GM12878 (cell line): ENCODE measurements at regions not wholly inside any gene's neighbourhood (a gene's known extent, or its start where the extent isn't known, plus 50 kb on each side); places are given as distances from the start of the nearest gene placed in this dataset.

Experiments used
- ATAC-seq: fragments of 200-7000 bp; cut with Tn5 transposase; 3 replicates; pipeline ENCODE4 v1.9.1; 2020; ENCODE audit warnings: mild to moderate bottlenecking, moderate library complexity
- BruUV-seq: library from RNA; stranded (reverse); fragments of 400-500 nt; replicated peaks from 2 replicates; lab custom pipeline; 2021; lab: Mats Ljungman, UMichigan
- CTCF ChIA-PET: fragments of 300-600 bp; sonication (Branson Sonifier 250); formaldehyde crosslinking; extraction: SDS; loops from one replicate; lab custom pipeline; 2021; ENCODE audit warnings: inconsistent platforms; lab: Yijun Ruan, JAX
- POLR2A ChIA-PET: fragments of 350-600 bp; formaldehyde crosslinking; extraction: SDS; loops from one replicate; lab custom pipeline; 2021; ENCODE audit warnings: inconsistent platforms; lab: Charles Lee
- RAD21 ChIA-PET: fragments of 300-600 bp; sonication (Branson Sonifier 250); formaldehyde crosslinking; loops from one replicate; lab custom pipeline; 2023; ENCODE audit warnings: antibody characterized with exemption; ENCODE audit not compliant: unreplicated experiment; lab: Charles Lee
- SMC1A ChIA-PET: fragments of 300-600 bp; sonication (Branson Sonifier 250); formaldehyde crosslinking; loops from one replicate; lab custom pipeline; 2023; ENCODE audit not compliant: unreplicated experiment, uncharacterized antibody; lab: Charles Lee
- DNase-seq: peaks from one replicate; pipeline ENCODE4 v3.0.0-alpha.2; 2011; ENCODE audit warnings: low read depth, low spot score
- FAIRE-seq: peaks from 3 replicates; lab custom pipeline; 2011; peaks lifted over from hg19 to GRCh38; lab: Jason Lieb, UNC
- H2AFZ ChIP-seq: 2 replicates; pipeline ENCODE4 v1.6.0; 2011; ENCODE audit warnings: low read depth, low read length, control low read depth; ENCODE audit not compliant: control insufficient read depth
- H3K27ac ChIP-seq: 2 replicates; pipeline ENCODE4 v1.5.1; 2011; ENCODE audit warnings: control low read depth; ENCODE audit not compliant: control insufficient read depth, insufficient read depth
- H3K27me3 ChIP-seq, 2 experiments: replicated peaks in 1 of 2; 2 replicates each; pipeline versions ENCODE4 v1.6.0 to v1.6.1; 2011; ENCODE audit warnings: low read length in 1 of 2; ENCODE audit not compliant: control insufficient read depth in 2 of 2, insufficient read depth in 2 of 2
- H3K36me3 ChIP-seq, 2 experiments: 2 replicates each; pipeline ENCODE4 v1.5.1; 2011; ENCODE audit warnings: low read length in 1 of 2; ENCODE audit not compliant: control insufficient read depth in 2 of 2, insufficient read depth in 2 of 2
- H3K4me1 ChIP-seq: 2 replicates; pipeline ENCODE4 v1.6.1; 2011; ENCODE audit warnings: mild to moderate bottlenecking, low read length, moderate library complexity, mixed read lengths; ENCODE audit not compliant: control insufficient read depth, insufficient read depth
- H3K4me2 ChIP-seq: 2 replicates; pipeline ENCODE4 v1.6.0; 2011; ENCODE audit warnings: control low read depth; ENCODE audit not compliant: control insufficient read depth, insufficient read depth
- H3K4me3 ChIP-seq: fragments of 200-600 bp; sonication (generic); 2 replicates; pipeline ENCODE4 v1.5.1; 2016
- H3K79me2 ChIP-seq: 2 replicates; pipeline ENCODE4 v1.6.0; 2011; ENCODE audit warnings: low read length; ENCODE audit not compliant: control insufficient read depth, insufficient read depth
- H3K9ac ChIP-seq: 2 replicates; pipeline ENCODE4 v1.8.0; 2011; ENCODE audit warnings: low read length, control low read depth, mixed read lengths; ENCODE audit not compliant: control insufficient read depth, insufficient read depth
- H3K9me3 ChIP-seq: replicated peaks from 3 replicates; pipeline ENCODE4 v1.5.1; 2011; ENCODE audit warnings: mild to moderate bottlenecking, low read length; ENCODE audit not compliant: control insufficient read depth, insufficient read depth
- H4K20me1 ChIP-seq: 2 replicates; pipeline ENCODE4 v1.6.0; 2011; ENCODE audit not compliant: control insufficient read depth, insufficient read depth
- CEBPZ ChIP-seq: fragments of 150-350 bp; IDR thresholded peaks from 2 replicates; pipeline ENCODE4 v1.6.1; 2016; ENCODE audit warnings: low read depth, low read length
- CHD4 ChIP-seq: fragments of 200-600 bp; sonication (generic); IDR thresholded peaks from 2 replicates; pipeline ENCODE4 v1.6.1; 2016; ENCODE audit warnings: mild to moderate bottlenecking
- E4F1 ChIP-seq: fragments of 450-650 bp; IDR thresholded peaks from 2 replicates; pipeline ENCODE4 v1.6.1; 2018; ENCODE audit warnings: borderline replicate concordance, mild to moderate bottlenecking; ENCODE audit not compliant: partially characterized antibody
- EZH2 ChIP-seq: IDR thresholded peaks from 2 replicates; pipeline ENCODE4 v1.6.1; 2012; ENCODE audit warnings: low read depth, mild to moderate bottlenecking, control low read depth, inconsistent platforms, low read length, borderline replicate concordance; ENCODE audit not compliant: control insufficient read depth
- FOS ChIP-seq: IDR thresholded peaks from 3 replicates; pipeline ENCODE4 v1.6.1; 2011; ENCODE audit warnings: borderline replicate concordance; ENCODE audit not compliant: insufficient read length; ENCODE audit errors: extremely low read depth
- GABPA ChIP-seq: IDR thresholded peaks from 2 replicates; pipeline ENCODE4 v1.6.1; 2014; ENCODE audit warnings: antibody characterized with exemption, low read depth, mild to moderate bottlenecking, inconsistent platforms
- HDAC2 ChIP-seq: fragments of 200-600 bp; sonication (generic); IDR thresholded peaks from 2 replicates; pipeline ENCODE4 v1.6.1; 2017
- JUNB ChIP-seq: IDR thresholded peaks from 2 replicates; pipeline ENCODE4 v1.6.1; 2016; ENCODE audit warnings: antibody characterized with exemption, mild to moderate bottlenecking
- MXI1 ChIP-seq: fragments of 150-350 bp; IDR thresholded peaks from 2 replicates; pipeline ENCODE4 v1.6.1; 2011; ENCODE audit warnings: low read depth, mild to moderate bottlenecking, inconsistent platforms, low read length, improper control_type of control experiment
- NFYA ChIP-seq: IDR thresholded peaks from 2 replicates; pipeline ENCODE4 v1.6.1; 2011; ENCODE audit warnings: low read depth, mild to moderate bottlenecking, low read length, improper control_type of control experiment, borderline replicate concordance
- RAD51 ChIP-seq: fragments of 450-650 bp; IDR thresholded peaks from 2 replicates; pipeline ENCODE4 v1.6.1; 2016; ENCODE audit warnings: moderate library complexity, mild to moderate bottlenecking, inconsistent platforms
- SUPT20H ChIP-seq: IDR thresholded peaks from 2 replicates; pipeline ENCODE4 v1.6.1; 2011; ENCODE audit warnings: low read depth, mild to moderate bottlenecking, low read length, moderate library complexity, borderline replicate concordance; ENCODE audit not compliant: control insufficient read depth
- YBX1 ChIP-seq: fragments of 450-650 bp; IDR thresholded peaks from 2 replicates; pipeline ENCODE4 v1.6.1; 2016; ENCODE audit warnings: antibody characterized with exemption
- YY1 ChIP-seq: IDR thresholded peaks from 2 replicates; pipeline ENCODE4 v1.6.1; 2011; ENCODE audit warnings: low read depth, mild to moderate bottlenecking, low read length
- ZNF217 ChIP-seq: fragments of 450-650 bp; IDR thresholded peaks from 2 replicates; pipeline ENCODE4 v1.6.1; 2017; ENCODE audit warnings: antibody characterized with exemption, mild to moderate bottlenecking
- WGBS: methylation state at CpG from one replicate; pipeline ENCODE4 v1.1.6; 2016; ENCODE audit warnings: low lambda C conversion rate; ENCODE audit not compliant: insufficient replicate concordance, insufficient coverage; ENCODE audit errors: missing lambda C conversion rate; 5-methylcytosine and 5-hydroxymethylcytosine counted together
- in situ Hi-C: fragments of 300-500 bp; cut with MboI; formaldehyde crosslinking; loops from 9 replicates; pipeline ENCODE4 v1.14.3; 2018; ENCODE audit warnings: mixed read lengths
- intact Hi-C: fragments of 100-400 bp; cut with micrococcal nuclease; formaldehyde crosslinking; loops from one replicate; pipeline ENCODE4 v1.14.2; 2022; ENCODE audit not compliant: unreplicated experiment

GRCh38 chr9:7376833-7377232 lies 422.7 kb downstream of the DMAC1 start (continued):
- TF ChIP-seq E4F1 = no peak
- TF ChIP-seq NFYA = no peak
- no peak for TF ChIP-seq SUPT20H
- no peak for TF ChIP-seq CHD4
- TF ChIP-seq ZNF217 = no peak
- no peak for TF ChIP-seq GABPA
- TF ChIP-seq, all 136 proteins: peak for 0

- no peak overlapping the region for H3K27ac ChIP-seq
- no peaks in the 10 kb centered on the region for H3K9me3 ChIP-seq
- no peaks in the 10 kb centered on the region for H3K4me1 ChIP-seq
- ATAC-seq (no peak), FAIRE-seq (no peak), DNase-seq (no peak)
- WGBS = 10% methylated on average over 2 of the region's 2 CpGs
- no peak for TF ChIP-seq HDAC2
- TF ChIP-seq EZH2 = no peak
- no peak for TF ChIP-seq YY1
- TF ChIP-seq CEBPZ = no peak
- no peak for TF ChIP-seq RAD51
- no peak for TF ChIP-seq FOS
- TF ChIP-seq YBX1 = no peak
- no peak for TF ChIP-seq JUNB
- no peak for TF ChIP-seq NFYA
- no peak for TF ChIP-seq MXI1
- no peaks in the 10 kb centered on the region for H3K27me3 ChIP-seq
- CTCF ChIA-PET = interaction anchor here (1.1 to 1.2 kb wide), 2 partner anchors 14 to 142 kb away, joined by 3 read pairs; no protein-coding TSS in a partner anchor
- intact Hi-C loops (no loop called here), in situ Hi-C loops (no loop called here)
- SMC1A ChIA-PET = no interaction called here
- H3K36me3 ChIP-seq = no peaks in the 10 kb centered on the region
- H3K4me3 ChIP-seq = no peak overlapping the region
- no peaks in the 10 kb centered on the region for H3K79me2 ChIP-seq
- H3K9ac ChIP-seq = no peak overlapping the region
- H2AFZ ChIP-seq = no peak overlapping the region
- POLR2A ChIA-PET = interaction anchor here (0.8 to 1.3 kb wide), 2 partner anchors 9 to 29 kb away, joined by 3 read pairs; no protein-coding TSS in a partner anchor
- RAD21 ChIA-PET = interaction anchor here (0.7 kb wide), 1 partner anchor 72 kb away, joined by 3 read pairs; no protein-coding TSS in a partner anchor
- H4K20me1 ChIP-seq = no peaks in the 10 kb centered on the region
- BruUV-seq = no TSS peak
- no peak overlapping the region for H3K4me2 ChIP-seq
Measured at GRCh38 chr9:7376213-7376612, 423.4 kb downstream of the DMAC1 start.
